NCI-H774 (cell line): ENCODE measurements at regions not wholly inside any gene's neighbourhood (a gene's known extent, or its start where the extent isn't known, plus 50 kb on each side); places are given as distances from the start of the nearest gene placed in this dataset.

Source experiments
- DNase-seq: peaks from one replicate; lab custom pipeline; 2025; lab: John Stamatoyannopoulos, UW

- no peak for DNase-seq
These were observed 304.3 kb downstream of the TLE3 start for GRCh38 chr15:69793431-69793780.

- DNase-seq: no peak
These were observed 303.8 kb downstream of the TLE3 start for GRCh38 chr15:69793781-69794451.

- no peak for DNase-seq
These were observed 302.9 kb downstream of the TLE3 start for GRCh38 chr15:69794645-69795469.

- DNase-seq: no peak
These were observed 302.1 kb downstream of the TLE3 start for GRCh38 chr15:69795601-69796000.

GRCh38 chr15:69797051-69797595, 300.6 kb downstream of the TLE3 start:
- no peak for DNase-seq

- DNase-seq: no peak
These were observed 300.1 kb downstream of the TLE3 start for GRCh38 chr15:69797615-69798014.

GRCh38 chr15:69798481-69799250, 299.1 kb downstream of the TLE3 start:
- DNase-seq: no peak

GRCh38 chr15:69801144-69801543, 296.6 kb downstream of the TLE3 start:
- no peak for DNase-seq

- no peak for DNase-seq
These were observed 295.3 kb downstream of the TLE3 start for GRCh38 chr15:69802432-69802831.

GRCh38 chr15:69804786-69805185, 292.9 kb downstream of the TLE3 start:
- DNase-seq: no peak

GRCh38 chr15:69805248-69805953, 292.3 kb downstream of the TLE3 start:
- no peak for DNase-seq

GRCh38 chr15:69806287-69806915, 291.3 kb downstream of the TLE3 start:
- no peak for DNase-seq

- no peak for DNase-seq
These were observed 290.0 kb downstream of the TLE3 start for GRCh38 chr15:69807721-69808120.

GRCh38 chr15:69808756-69809155, 289.0 kb downstream of the TLE3 start:
- no peak for DNase-seq

- DNase-seq: no peak
These were observed 288.3 kb downstream of the TLE3 start for GRCh38 chr15:69809421-69809820.

- DNase-seq: no peak
These were observed 287.0 kb downstream of the TLE3 start for GRCh38 chr15:69810431-69811354.

GRCh38 chr15:69812861-69813261, 284.9 kb downstream of the TLE3 start:
- no peak for DNase-seq

GRCh38 chr15:69813881-69814280, 283.8 kb downstream of the TLE3 start:
- DNase-seq: no peak

GRCh38 chr15:69814932-69815331, 282.8 kb downstream of the TLE3 start:
- no peak for DNase-seq

GRCh38 chr15:69815793-69816192, 281.9 kb downstream of the TLE3 start:
- DNase-seq: no peak
